IPS-18c (cell line): ENCODE measurements at regions not wholly inside any gene's neighbourhood (a gene's known extent, or its start where the extent isn't known, plus 50 kb on each side); places are given as distances from the start of the nearest gene placed in this dataset.
"Not testable (repeated sequence)": the region's sequence is repeated elsewhere in the genome, so short reads cannot be mapped to it uniquely, and the experiment has no call there.

Source experiments
- H3K4me3 ChIP-seq: 2 replicates; pipeline ENCODE4 v1.7.0; 2013; ENCODE audit warnings: low read depth, mild to moderate bottlenecking, low read length, moderate library complexity; ENCODE audit not compliant: insufficient read depth
- H3K9me3 ChIP-seq: one replicate; pipeline ENCODE4 v1.6.1; 2013; ENCODE audit warnings: mild to moderate bottlenecking, low read length, moderate library complexity; ENCODE audit not compliant: control insufficient read depth, insufficient read depth

- Histone ChIP-seq H3K9me3 (peaks cover 2% of the 10 kb centered on the region), H3K4me3 (no peak overlapping the region)
Measured at GRCh38 chr16:85195900-85196772, 83.9 kb upstream of the CIBAR2 start.

DNA sequence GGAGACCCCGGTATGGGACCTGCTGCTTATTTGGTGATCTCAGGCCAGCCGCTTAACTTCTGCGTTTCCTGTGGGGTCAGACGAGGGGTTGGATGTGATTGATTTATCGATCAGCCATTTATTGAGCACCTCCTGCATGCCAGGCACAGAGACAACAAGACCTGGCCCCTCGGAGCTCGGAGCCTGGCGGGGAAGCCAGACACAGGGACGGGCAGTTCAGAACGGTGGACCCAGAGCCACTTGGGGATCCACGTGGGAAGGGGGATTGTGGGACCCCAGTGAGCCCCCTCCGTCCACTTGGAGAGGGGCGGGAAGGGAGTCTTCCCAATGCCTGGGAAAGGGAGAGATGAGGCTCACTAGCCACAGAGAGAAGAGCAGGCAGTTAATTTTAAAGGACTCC lies 84.7 kb upstream of the CIBAR2 start:
- no peak overlapping the region for H3K4me3 ChIP-seq

GRCh38 chr16:85197611-85198566 lies 85.6 kb upstream of the CIBAR2 start:
- no peak overlapping the region for H3K4me3 ChIP-seq
- peaks cover 2% of the 10 kb centered on the region for H3K9me3 ChIP-seq

More for the DNA sequence above, 84.7 kb upstream of the CIBAR2 start:
- peaks cover 2% of the 10 kb centered on the region for H3K9me3 ChIP-seq

DNA sequence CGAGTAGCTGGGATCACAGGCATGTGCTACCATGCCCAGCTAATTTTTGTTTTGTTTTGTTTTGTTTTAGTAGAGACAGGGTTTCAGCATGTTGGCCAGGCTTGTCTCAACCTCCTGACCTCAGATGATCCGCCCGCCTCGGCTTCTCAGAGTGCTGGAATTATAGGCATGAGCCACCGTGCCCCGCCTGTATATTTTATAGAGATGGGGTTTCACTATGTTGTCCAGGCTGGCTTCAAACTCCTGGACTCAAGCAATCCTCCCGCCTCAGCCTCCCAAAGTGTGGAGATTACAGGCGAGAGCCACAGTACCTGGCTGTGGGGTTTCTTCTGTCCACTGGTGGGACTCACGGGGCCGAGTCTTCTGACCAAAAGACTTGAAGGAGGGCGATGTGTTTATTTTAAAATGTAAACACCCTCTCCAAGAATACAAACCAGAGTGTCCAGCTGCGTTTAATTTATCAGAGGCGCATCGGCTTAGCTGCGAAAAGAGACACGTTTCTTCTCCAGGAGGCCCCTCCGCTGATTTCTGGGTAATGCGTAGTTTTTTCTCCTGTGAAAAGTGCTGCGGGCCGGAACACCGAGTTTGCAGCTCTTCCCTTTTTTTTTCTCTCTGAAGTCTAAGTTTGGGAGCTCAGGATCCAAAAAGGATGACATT lies 86.9 kb upstream of the CIBAR2 start:
- Histone ChIP-seq H3K4me3 (no peak overlapping the region), H3K9me3 (peaks cover 2% of the 10 kb centered on the region)

DNA sequence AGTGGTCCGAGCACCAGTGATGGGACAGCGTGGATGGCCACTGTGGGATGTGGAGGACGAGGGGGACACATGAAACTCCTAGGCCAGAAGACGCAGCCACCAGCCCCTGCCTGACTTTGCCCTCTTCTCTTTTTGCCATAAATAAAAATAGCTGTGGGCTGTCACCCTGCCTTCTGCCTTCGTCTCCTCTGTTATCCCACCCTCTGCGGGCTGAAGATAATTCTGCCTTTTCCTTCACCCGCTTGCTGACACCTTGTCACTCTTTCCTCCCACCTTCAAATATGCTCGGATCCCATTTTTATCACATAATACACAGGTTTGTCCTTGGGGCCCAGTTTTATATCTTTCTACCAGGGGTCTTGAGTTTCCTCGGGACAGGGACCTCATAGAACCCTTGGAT lies 87.6 kb upstream of the CIBAR2 start:
- no peak overlapping the region for H3K4me3 ChIP-seq
- H3K9me3 ChIP-seq: peaks cover 2% of the 10 kb centered on the region

DNA sequence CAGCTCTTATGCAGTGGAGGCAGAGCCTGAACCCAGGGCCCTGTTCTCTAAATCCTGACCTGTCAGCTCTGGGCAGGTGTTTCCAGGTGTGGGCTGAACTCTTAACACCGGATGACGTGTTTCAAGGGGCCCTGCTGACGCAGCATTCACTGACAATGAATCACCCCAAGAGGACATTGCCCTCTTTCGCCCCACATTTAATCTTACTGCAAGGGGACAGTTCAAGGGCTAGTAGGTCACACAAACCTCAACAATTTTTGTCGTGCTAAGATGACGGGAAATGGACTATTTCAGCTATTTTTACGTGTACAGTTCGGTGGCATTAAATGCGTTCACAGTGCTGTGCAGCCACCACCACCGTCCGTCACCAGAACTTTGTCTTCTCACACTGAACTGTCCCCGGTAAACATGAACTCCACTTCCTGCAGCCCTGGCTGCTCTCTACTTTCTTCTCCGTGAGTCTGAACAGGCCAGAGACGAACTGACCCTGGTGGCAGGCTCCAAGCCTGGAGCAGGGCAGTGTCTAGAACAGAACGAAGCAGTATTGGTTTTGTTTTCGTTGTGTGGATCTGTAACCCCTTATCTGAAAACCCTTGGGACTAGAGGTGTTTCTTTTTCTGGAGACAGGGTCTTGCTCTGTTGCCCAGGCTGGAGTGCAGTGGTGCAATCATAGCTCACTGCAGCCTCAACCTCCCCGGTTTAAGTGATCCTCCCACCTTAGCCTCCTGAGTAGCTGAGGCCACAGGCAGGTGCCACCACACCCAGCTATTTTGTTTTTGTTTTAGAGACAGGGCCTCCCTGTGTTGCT lies 88.4 kb upstream of the CIBAR2 start:
- H3K4me3 ChIP-seq: no peak overlapping the region
- peaks cover 2% of the 10 kb centered on the region for H3K9me3 ChIP-seq

GRCh38 chr16:85201574-85201973 lies 89.3 kb upstream of the CIBAR2 start:
- Histone ChIP-seq H3K9me3 (peaks cover 2% of the 10 kb centered on the region), H3K4me3 (no peak overlapping the region; the same call in 1 of the 2 replicates)

GRCh38 chr16:85202051-85202601 lies 89.9 kb upstream of the CIBAR2 start:
- no peak overlapping the region for H3K4me3 ChIP-seq
- H3K9me3 ChIP-seq: peaks cover 2% of the 10 kb centered on the region

DNA sequence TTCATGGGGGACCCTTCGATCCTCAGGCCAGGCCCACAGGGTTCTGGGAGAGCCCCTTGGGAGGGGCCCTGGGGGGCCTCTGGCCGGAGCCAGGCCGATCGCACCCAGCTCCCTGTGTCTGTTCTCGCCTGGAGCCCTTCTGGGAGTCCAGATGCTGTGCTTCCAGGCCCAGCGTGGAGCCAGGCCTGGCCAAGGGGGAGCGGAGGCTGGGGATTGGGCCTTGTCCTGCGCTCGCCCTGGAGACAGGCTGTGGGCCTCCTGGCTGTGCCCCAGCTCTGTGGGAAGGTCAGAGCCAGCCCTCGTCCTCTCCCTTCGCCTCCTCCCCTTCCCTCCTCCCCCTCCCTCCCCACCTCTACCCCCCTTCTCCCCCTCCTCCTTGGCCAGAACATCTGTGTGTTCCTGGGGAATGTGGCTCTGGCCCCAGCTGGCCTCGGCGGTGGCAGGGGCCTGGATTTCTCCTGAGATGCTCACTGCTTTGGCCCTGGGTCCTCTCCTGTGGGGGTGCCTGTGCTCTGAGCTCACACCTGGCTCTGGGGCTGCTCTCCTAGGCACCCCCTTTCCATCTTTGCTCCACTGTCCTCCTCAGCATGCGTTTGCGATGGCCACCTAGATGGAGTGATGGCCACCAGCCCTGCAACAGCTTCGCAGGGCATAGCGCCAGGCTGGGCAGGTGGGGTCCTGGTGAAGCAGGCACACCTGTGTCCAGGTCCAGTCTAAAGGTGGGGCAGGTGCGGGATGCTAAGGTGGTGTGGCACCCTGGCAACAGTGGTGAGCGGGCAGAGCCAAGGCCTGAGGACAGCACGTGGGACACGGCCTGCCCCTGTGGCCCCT lies 90.6 kb upstream of the CIBAR2 start:
- peaks cover 2% of the 10 kb centered on the region for H3K9me3 ChIP-seq
- H3K4me3 ChIP-seq: no peak overlapping the region

DNA sequence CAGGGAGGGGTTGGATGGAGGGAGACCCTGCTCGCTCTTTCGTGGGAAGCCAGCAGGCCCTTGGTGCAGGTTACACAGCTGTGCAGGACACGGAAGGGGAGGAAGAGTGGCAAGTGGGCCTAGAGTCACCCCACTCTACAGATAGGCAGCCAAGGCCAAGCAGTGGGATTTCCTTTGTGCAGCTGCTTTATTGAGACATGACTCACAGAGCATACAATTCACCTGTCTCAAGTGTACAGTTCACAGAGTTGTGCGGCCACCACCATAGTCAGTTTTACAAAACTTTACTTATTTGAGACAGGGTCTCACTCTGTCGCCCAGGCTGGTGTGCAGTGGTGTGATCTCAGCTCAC lies 91.2 kb upstream of the CIBAR2 start:
- H3K9me3 ChIP-seq: no peaks in the 10 kb centered on the region
- no peak overlapping the region for H3K4me3 ChIP-seq

DNA sequence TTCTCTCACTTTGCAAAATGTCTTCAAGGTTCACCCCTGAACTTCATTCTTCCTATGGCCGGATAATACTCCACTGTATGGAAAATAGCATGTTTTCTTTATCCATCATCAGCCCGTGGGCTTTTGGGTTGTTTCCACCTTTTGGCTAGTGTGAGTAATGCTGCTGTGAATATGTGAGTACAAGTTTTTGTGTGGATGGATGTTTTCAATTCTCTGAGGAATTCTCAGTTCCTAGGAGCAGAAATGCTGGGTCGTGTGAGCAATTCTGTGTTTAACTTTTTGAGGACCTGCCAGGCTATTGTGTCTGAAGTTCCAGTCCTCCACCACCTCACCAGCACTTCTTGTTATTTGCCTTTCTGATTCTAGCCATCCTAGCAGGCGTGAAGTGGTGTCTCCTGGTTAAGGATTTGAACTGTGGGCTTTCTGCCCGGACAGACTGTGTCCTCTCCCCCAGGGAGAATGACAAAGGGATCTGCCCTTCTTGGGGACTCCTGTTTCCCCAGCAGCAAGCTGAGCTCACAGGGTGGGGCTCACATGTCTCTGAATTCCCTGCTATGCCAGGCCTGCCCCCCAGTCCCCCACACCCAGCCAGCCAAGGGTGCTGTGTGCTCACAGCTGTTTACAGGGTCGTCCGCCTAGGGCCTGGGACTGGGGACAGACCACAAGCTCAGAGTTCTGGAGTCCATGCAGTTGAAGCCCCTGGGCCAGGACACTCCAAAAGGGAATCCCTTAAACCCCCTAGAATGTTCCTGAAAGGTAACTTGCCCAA lies 92.2 kb upstream of the CIBAR2 start:
- H3K4me3 ChIP-seq: no peak overlapping the region
- H3K9me3 ChIP-seq: no peaks in the 10 kb centered on the region

GRCh38 chr16:85205257-85205656 lies 93.0 kb upstream of the CIBAR2 start:
- not testable (repeated sequence) for H3K4me3 ChIP-seq, H3K9me3 ChIP-seq

GRCh38 chr16:85205747-85206471 lies 93.6 kb upstream of the CIBAR2 start:
- H3K4me3 ChIP-seq: no peak overlapping the region

DNA sequence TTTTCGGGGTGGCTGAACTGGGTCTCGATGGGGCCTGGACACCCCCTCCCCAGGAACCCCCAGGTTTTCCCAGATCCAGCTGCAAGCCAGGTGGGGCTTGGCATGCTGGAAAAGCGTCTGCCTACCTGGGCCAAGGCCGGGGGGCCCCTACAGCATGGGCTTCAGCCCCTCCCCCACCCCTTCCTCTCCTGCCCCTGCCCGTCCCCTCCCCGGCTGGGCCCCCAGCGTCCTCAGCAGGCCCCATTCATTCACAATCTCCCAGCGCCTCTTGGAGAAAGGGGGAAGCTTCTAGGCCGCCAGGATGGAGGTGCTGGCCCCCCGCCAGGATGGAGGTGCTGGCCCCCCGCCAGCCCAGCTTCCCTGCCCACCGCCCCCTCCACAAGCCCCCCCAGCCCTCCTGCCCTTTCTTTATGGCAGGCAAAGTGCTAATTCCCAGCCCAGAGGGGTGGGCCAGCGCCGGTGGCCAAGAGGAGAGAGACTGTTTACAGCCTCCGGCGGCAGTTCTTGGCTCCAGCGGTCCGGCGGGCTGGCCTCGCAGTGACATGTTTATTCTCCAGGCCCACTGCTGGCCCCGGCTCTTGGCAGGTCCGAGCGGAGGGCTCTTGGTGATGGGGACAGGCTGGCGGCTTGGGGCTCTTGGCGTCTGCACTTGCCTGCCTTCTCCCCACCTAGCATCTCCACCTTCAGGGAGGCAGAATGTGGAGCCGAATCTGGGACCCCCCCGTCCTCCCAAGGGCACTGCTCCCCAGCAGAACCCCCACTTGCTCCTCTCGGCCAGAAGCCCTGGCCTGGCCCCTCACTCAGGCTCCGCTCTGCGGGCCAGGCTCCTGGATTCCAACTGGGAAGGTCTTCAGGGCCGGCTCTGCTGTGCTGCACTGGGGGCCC lies 94.4 kb upstream of the CIBAR2 start:
- Histone ChIP-seq H3K9me3 (no peaks in the 10 kb centered on the region), H3K4me3 (no peak overlapping the region)

More at GRCh38 chr16:85205747-85206471, 93.6 kb upstream of the CIBAR2 start:
- no peaks in the 10 kb centered on the region for H3K9me3 ChIP-seq
